HEK293 (cell line): ENCODE measurements at regions not wholly inside any gene's neighbourhood (a gene's known extent, or its start where the extent isn't known, plus 50 kb on each side); places are given as distances from the start of the nearest gene placed in this dataset.

Source experiments
- CTCF ChIA-PET: fragments of 350-600 bp; formaldehyde crosslinking; extraction: SDS; loops from one replicate; lab custom pipeline; 2021; ENCODE audit warnings: antibody characterized with exemption; lab: Yijun Ruan, JAX
- POLR2A ChIA-PET: fragments of 300-600 bp; formaldehyde crosslinking; extraction: SDS; loops from one replicate; lab custom pipeline; 2020; ENCODE audit warnings: antibody characterized with exemption, inconsistent platforms; lab: Yijun Ruan, JAX
- H3K27ac ChIP-seq: fragments of 200-500 bp; sonication (Bioruptor generic); 2 replicates; pipeline ENCODE4 v1.5.1; 2014; ENCODE audit warnings: low read depth, low read length, control low read depth, inconsistent platforms; ENCODE audit errors: extremely low read depth
- H3K36me3 ChIP-seq, 2 experiments: fragments of 200-500 bp in 1 of 2; sonication (Bioruptor generic) in 1 of 2; 1 replicate in 1 of 2; 2 replicates in 1 of 2; pipeline ENCODE4 v1.5.1; 2014 to 2017; ENCODE audit warnings: inconsistent platforms in 2 of 2, low read length in 2 of 2; ENCODE audit not compliant: control insufficient read depth in 2 of 2, insufficient read depth in 1 of 2
- H3K4me1 ChIP-seq: fragments of 200-500 bp; sonication (Bioruptor generic); 2 replicates; pipeline ENCODE4 v1.5.1; 2014; ENCODE audit warnings: mild to moderate bottlenecking, low read length, inconsistent platforms; ENCODE audit not compliant: control insufficient read depth, insufficient read depth
- H3K4me3 ChIP-seq: 2 replicates; pipeline ENCODE4 v1.5.1; 2011; ENCODE audit warnings: low read depth, mild to moderate bottlenecking, control low read depth, low read length, moderate library complexity
- H3K9me3 ChIP-seq: fragments of 200-500 bp; sonication (Bioruptor generic); 2 replicates; pipeline ENCODE4 v1.5.1; 2014; ENCODE audit warnings: low read depth, low read length, inconsistent platforms; ENCODE audit not compliant: control insufficient read depth, insufficient read depth
- AEBP2 ChIP-seq: fragments of 450-650 bp; formaldehyde crosslinking; IDR thresholded peaks from 2 replicates; pipeline ENCODE4 v1.5.1; 2016; ENCODE audit warnings: missing biosample characterization, missing genetic modification characterization, borderline replicate concordance
- GLI4 ChIP-seq: fragments of 450-650 bp; formaldehyde crosslinking; IDR thresholded peaks from 2 replicates; pipeline ENCODE4 v1.5.1; 2016; ENCODE audit warnings: missing biosample characterization, missing genetic modification characterization
- HIC1 ChIP-seq: fragments of 450-650 bp; formaldehyde crosslinking; IDR thresholded peaks from 2 replicates; pipeline ENCODE4 v1.5.1; 2016; ENCODE audit warnings: missing biosample characterization, missing genetic modification characterization
- KLF9 ChIP-seq: fragments of 450-650 bp; formaldehyde crosslinking; IDR thresholded peaks from 2 replicates; pipeline ENCODE4 v1.5.1; 2016; ENCODE audit warnings: missing biosample characterization, missing genetic modification characterization, low read depth
- OVOL3 ChIP-seq: fragments of 450-650 bp; formaldehyde crosslinking; IDR thresholded peaks from 2 replicates; pipeline ENCODE4 v1.5.1; 2016; ENCODE audit warnings: missing biosample characterization, missing genetic modification characterization
- PRDM1 ChIP-seq: fragments of 450-650 bp; formaldehyde crosslinking; IDR thresholded peaks from 2 replicates; pipeline ENCODE4; 2016; ENCODE audit warnings: missing biosample characterization, missing genetic modification characterization
- YY2 ChIP-seq: fragments of 450-650 bp; formaldehyde crosslinking; IDR thresholded peaks from 2 replicates; pipeline ENCODE4 v1.5.1; 2016; ENCODE audit warnings: missing biosample characterization, missing genetic modification characterization
- ZBTB6 ChIP-seq: fragments of 450-650 bp; formaldehyde crosslinking; IDR thresholded peaks from 2 replicates; pipeline ENCODE4 v1.5.1; 2017; ENCODE audit warnings: missing biosample characterization, missing genetic modification characterization
- ZBTB7A ChIP-seq: fragments of 450-650 bp; formaldehyde crosslinking; IDR thresholded peaks from 2 replicates; pipeline ENCODE4 v1.5.1; 2016; ENCODE audit warnings: low read depth, missing biosample characterization, missing genetic modification characterization
- ZFP37 ChIP-seq: fragments of 450-650 bp; formaldehyde crosslinking; IDR thresholded peaks from 2 replicates; pipeline ENCODE4 v1.5.1; 2016; ENCODE audit warnings: missing biosample characterization, missing genetic modification characterization
- ZNF133 ChIP-seq: fragments of 450-650 bp; formaldehyde crosslinking; IDR thresholded peaks from 2 replicates; pipeline ENCODE4 v1.5.1; 2016; ENCODE audit warnings: missing biosample characterization, missing genetic modification characterization
- ZNF174 ChIP-seq: fragments of 450-650 bp; formaldehyde crosslinking; IDR thresholded peaks from 2 replicates; pipeline ENCODE4 v1.5.0; 2017; ENCODE audit warnings: missing biosample characterization, mild to moderate bottlenecking, missing genetic modification characterization
- ZNF184 ChIP-seq: fragments of 450-650 bp; IDR thresholded peaks from 2 replicates; pipeline ENCODE4 v1.5.1; 2018; ENCODE audit warnings: missing biosample characterization, mild to moderate bottlenecking, missing genetic modification characterization
- ZNF211 ChIP-seq: fragments of 450-650 bp; formaldehyde crosslinking; IDR thresholded peaks from 2 replicates; pipeline ENCODE4 v1.5.1; 2016; ENCODE audit warnings: low read depth, missing biosample characterization, missing genetic modification characterization
- ZNF223 ChIP-seq: fragments of 450-650 bp; formaldehyde crosslinking; IDR thresholded peaks from 2 replicates; pipeline ENCODE4 v1.5.1; 2016; ENCODE audit warnings: missing biosample characterization, missing genetic modification characterization
- ZNF248 ChIP-seq: fragments of 450-650 bp; formaldehyde crosslinking; IDR thresholded peaks from 2 replicates; pipeline ENCODE4 v1.5.1; 2017; ENCODE audit warnings: missing biosample characterization, missing genetic modification characterization
- ZNF426 ChIP-seq: fragments of 450-650 bp; formaldehyde crosslinking; IDR thresholded peaks from 2 replicates; pipeline ENCODE4 v1.5.1; 2017; ENCODE audit warnings: missing biosample characterization, missing genetic modification characterization, mild to moderate bottlenecking, inconsistent platforms, moderate library complexity
- ZNF549 ChIP-seq: fragments of 450-650 bp; IDR thresholded peaks from 2 replicates; pipeline ENCODE4 v1.5.1; 2018; ENCODE audit warnings: missing biosample characterization, missing genetic modification characterization, mild to moderate bottlenecking, inconsistent platforms, moderate library complexity
- ZNF658 ChIP-seq: fragments of 450-650 bp; formaldehyde crosslinking; IDR thresholded peaks from 2 replicates; pipeline ENCODE4; 2016; ENCODE audit warnings: missing biosample characterization, missing genetic modification characterization
- TF ChIP-seq, protein P1 (sequence below): fragments of 450-650 bp; formaldehyde crosslinking; IDR thresholded peaks from 2 replicates; pipeline ENCODE4 v1.5.1; 2017; ENCODE audit warnings: missing biosample characterization, missing genetic modification characterization
- TF ChIP-seq, protein P2 (sequence below): fragments of 450-650 bp; formaldehyde crosslinking; IDR thresholded peaks from 2 replicates; pipeline ENCODE4 v1.5.1; 2016; ENCODE audit warnings: missing biosample characterization, missing genetic modification characterization

- no peaks in the 10 kb centered on the region for H3K9me3 ChIP-seq
- no peak overlapping the region for H3K27ac ChIP-seq
- CTCF ChIA-PET: interaction anchor here (0.8 kb wide), 1 partner anchor 944 kb away, joined by 5 read pairs; no protein-coding TSS in a partner anchor
These were observed 191.2 kb upstream of the INTU start for GRCh38 chr4:127441571-127441970.

GRCh38 chr4:127445471-127445870 lies 187.3 kb upstream of the INTU start:
- POLR2A ChIA-PET: no interaction called here
- no peak overlapping the region for H3K4me3 ChIP-seq
- no peaks in the 10 kb centered on the region for H3K36me3 ChIP-seq
- H3K4me1 ChIP-seq: no peaks in the 10 kb centered on the region
- H3K27ac ChIP-seq: no peak overlapping the region
- TF ChIP-seq AEBP2 (tag by site-specific recombination) (no peak), GLI4 (no peak), ZBTB7A (tag by site-specific recombination) (no peak), ZNF426 (tag by site-specific recombination) (no peak), OVOL3 (no peak), ZNF184 (no peak), ZBTB6 (no peak), ZNF658 (tag by site-specific recombination) (no peak), ZFP37 (tag by site-specific recombination) (no peak), ZNF174 (tag by site-specific recombination) (no peak), PRDM1 (tag by site-specific recombination) (no peak), ZNF211 (tag by site-specific recombination) (no peak), ZNF248 (tag by site-specific recombination) (no peak)
- TF ChIP-seq, protein P1, sequence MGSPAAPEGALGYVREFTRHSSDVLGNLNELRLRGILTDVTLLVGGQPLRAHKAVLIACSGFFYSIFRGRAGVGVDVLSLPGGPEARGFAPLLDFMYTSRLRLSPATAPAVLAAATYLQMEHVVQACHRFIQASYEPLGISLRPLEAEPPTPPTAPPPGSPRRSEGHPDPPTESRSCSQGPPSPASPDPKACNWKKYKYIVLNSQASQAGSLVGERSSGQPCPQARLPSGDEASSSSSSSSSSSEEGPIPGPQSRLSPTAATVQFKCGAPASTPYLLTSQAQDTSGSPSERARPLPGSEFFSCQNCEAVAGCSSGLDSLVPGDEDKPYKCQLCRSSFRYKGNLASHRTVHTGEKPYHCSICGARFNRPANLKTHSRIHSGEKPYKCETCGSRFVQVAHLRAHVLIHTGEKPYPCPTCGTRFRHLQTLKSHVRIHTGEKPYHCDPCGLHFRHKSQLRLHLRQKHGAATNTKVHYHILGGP (tag by site-specific recombination): no peak
- H3K9me3 ChIP-seq: no peaks in the 10 kb centered on the region
- CTCF ChIA-PET: interaction anchor here (0.5 kb wide), 1 partner anchor 142 kb away, joined by 3 read pairs; no protein-coding TSS in a partner anchor

More at GRCh38 chr4:127441571-127441970, 191.2 kb upstream of the INTU start:
- Histone ChIP-seq H3K36me3 (no peaks in the 10 kb centered on the region), H3K4me3 (no peak overlapping the region), H3K4me1 (no peaks in the 10 kb centered on the region)
- POLR2A ChIA-PET: no interaction called here
- TF ChIP-seq ZNF133 (tag by site-specific recombination): no peak
- no peak for TF ChIP-seq ZNF223
- no peak for TF ChIP-seq KLF9
- TF ChIP-seq ZNF549: no peak
- TF ChIP-seq YY2 (tag by site-specific recombination): no peak
- TF ChIP-seq, protein P2, sequence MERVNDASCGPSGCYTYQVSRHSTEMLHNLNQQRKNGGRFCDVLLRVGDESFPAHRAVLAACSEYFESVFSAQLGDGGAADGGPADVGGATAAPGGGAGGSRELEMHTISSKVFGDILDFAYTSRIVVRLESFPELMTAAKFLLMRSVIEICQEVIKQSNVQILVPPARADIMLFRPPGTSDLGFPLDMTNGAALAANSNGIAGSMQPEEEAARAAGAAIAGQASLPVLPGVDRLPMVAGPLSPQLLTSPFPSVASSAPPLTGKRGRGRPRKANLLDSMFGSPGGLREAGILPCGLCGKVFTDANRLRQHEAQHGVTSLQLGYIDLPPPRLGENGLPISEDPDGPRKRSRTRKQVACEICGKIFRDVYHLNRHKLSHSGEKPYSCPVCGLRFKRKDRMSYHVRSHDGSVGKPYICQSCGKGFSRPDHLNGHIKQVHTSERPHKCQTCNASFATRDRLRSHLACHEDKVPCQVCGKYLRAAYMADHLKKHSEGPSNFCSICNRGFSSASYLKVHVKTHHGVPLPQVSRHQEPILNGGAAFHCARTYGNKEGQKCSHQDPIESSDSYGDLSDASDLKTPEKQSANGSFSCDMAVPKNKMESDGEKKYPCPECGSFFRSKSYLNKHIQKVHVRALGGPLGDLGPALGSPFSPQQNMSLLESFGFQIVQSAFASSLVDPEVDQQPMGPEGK (tag by site-specific recombination): no peak
- no peak for TF ChIP-seq HIC1 (tag by site-specific recombination)
